Heart left ventricle (tissue), 13 donors: ENCODE measurements at regions not wholly inside any gene's neighbourhood (a gene's known extent, or its start where the extent isn't known, plus 50 kb on each side); places are given as distances from the start of the nearest gene placed in this dataset.

Source experiments
- CTCF ChIP-seq, 12 donors: fragments of 200-600 bp; sonication (generic) in 4 of 12; IDR thresholded peaks; one replicate each; pipeline versions ENCODE4 v1.5.0 to v1.8.0; 2018 to 2022; ENCODE audit warnings: antibody characterized with exemption in 12 of 12, mild to moderate bottlenecking in 5 of 12
- POLR2A ChIP-seq, 2 donors: fragments of 450-650 bp; IDR thresholded peaks; one replicate each; pipeline ENCODE4 v1.6.1; 2017; ENCODE audit warnings: antibody characterized with exemption in 2 of 2, mild to moderate bottlenecking in 2 of 2, moderate library complexity in 2 of 2
- donor health status: ischemic (EF 13 %, LVEDD 7.1; RV severe dilation, severe dysfunction).
- donor health status: DM: no; HTN: yes; CAD: no.
- donor health status: DM: no; HTN: no; CAD: no.
- donor health status: ischemic (EF 25% LVEDD 6.9; RV normal size, moderate dysfunction).
- donor health status: ischemic (EF 25% LVEDD 5.7; RV mildly dilated, moderate dysfunction).
- donor health status: ischemic (EF 35%, LVEDD 5.7; RV mildly dilated, moderate dysfunction).
- donor health status: nonischemic (EF 11% LVEDD 7.7; RV severe dilation, severe dysfunction).
- donor health status: DM: yes; HTN: yes; CAD: no.
- donor health status: PGD.
- donor health status: ischemic (EF 29% LVEDD 5.4; RV normal size, mild dysfunction).
- donor health status: nonischemic (EF 23%, LVEDD 6.1; RV moderate dilation, normal function).

GRCh38 chr1:95957748-95958147 lies 723.7 kb downstream of the RWDD3 start:
- TF ChIP-seq CTCF (IDR thresholded peaks at IDR 0.05) (no peak), POLR2A (IDR thresholded peaks at IDR 0.05) (no peak)
